ENCODE measurements at regions not wholly inside any gene's neighbourhood (a gene's known extent, or its start where the extent isn't known, plus 50 kb on each side); places are given as distances from the start of the nearest gene placed in this dataset.

DNA sequence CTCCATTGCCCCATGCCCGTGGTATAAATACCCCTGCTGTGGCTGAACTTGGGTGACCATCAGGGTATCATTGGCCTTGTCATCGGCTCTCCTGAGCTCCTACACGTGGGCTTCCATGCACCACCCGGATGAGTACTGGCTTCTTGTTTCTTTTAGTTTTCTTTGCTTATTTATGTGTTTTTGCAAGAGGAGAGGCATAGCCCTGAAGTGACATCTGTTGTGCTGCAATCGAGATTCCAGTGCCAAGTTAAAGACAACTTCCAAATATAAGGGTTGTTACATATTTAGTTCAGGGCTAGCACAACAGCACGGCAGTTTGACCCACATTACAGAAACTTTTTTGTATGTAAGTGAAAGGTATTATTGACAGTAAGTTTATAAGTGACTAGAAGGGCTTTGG, 1087.1 kb downstream of the TBC1D22A start:
- TF ChIP-seq, protein P1, sequence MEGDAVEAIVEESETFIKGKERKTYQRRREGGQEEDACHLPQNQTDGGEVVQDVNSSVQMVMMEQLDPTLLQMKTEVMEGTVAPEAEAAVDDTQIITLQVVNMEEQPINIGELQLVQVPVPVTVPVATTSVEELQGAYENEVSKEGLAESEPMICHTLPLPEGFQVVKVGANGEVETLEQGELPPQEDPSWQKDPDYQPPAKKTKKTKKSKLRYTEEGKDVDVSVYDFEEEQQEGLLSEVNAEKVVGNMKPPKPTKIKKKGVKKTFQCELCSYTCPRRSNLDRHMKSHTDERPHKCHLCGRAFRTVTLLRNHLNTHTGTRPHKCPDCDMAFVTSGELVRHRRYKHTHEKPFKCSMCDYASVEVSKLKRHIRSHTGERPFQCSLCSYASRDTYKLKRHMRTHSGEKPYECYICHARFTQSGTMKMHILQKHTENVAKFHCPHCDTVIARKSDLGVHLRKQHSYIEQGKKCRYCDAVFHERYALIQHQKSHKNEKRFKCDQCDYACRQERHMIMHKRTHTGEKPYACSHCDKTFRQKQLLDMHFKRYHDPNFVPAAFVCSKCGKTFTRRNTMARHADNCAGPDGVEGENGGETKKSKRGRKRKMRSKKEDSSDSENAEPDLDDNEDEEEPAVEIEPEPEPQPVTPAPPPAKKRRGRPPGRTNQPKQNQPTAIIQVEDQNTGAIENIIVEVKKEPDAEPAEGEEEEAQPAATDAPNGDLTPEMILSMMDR (IDR thresholded peaks at IDR 0.05) = no peak
- TF ChIP-seq POLR2A (IDR thresholded peaks at IDR 0.05) = no peak

Data from heart left ventricle (tissue), 13 donors.